Iris pigment epithelial cell (primary cell): ENCODE measurements at regions not wholly inside any gene's neighbourhood (a gene's known extent, or its start where the extent isn't known, plus 50 kb on each side); places are given as distances from the start of the nearest gene placed in this dataset.
A peak's percentile ranks its signal among the peaks of the same experiment; 100 is the strongest.
"Not testable (repeated sequence)": the region's sequence is repeated elsewhere in the genome, so short reads cannot be mapped to it uniquely, and the experiment has no call there.

Source experiments
- DNase-seq: peaks from one replicate; pipeline ENCODE4 v3.0.0-alpha.2; 2011; ENCODE audit warnings: low read depth

GRCh38 chr11:130526846-130527245 lies 78.4 kb downstream of the ADAMTS15 start:
- no peak for DNase-seq

GRCh38 chr11:130527636-130528297 lies 79.3 kb downstream of the ADAMTS15 start:
- peak; percentile 36 for DNase-seq

GRCh38 chr11:130528298-130529261 lies 80.1 kb downstream of the ADAMTS15 start:
- no peak for DNase-seq

- DNase-seq = no peak
Observed at GRCh38 chr11:130529366-130529765, 80.9 kb downstream of the ADAMTS15 start.

- DNase-seq = peak; percentile 55
Observed at GRCh38 chr11:130531061-130531460, 82.6 kb downstream of the ADAMTS15 start.

- no peak for DNase-seq
Observed at GRCh38 chr11:130533113-130533798, 84.8 kb downstream of the ADAMTS15 start.

GRCh38 chr11:130533871-130534270 lies 85.4 kb downstream of the ADAMTS15 start:
- DNase-seq = no peak

- DNase-seq = no peak
Observed at GRCh38 chr11:130534551-130534950, 86.1 kb downstream of the ADAMTS15 start.

GRCh38 chr11:130535520-130535919 lies 87.1 kb downstream of the ADAMTS15 start:
- DNase-seq = no peak

- no peak for DNase-seq
Observed at GRCh38 chr11:130536106-130537040, 87.9 kb downstream of the ADAMTS15 start.

GRCh38 chr11:130539680-130540079 lies 91.2 kb downstream of the ADAMTS15 start:
- not testable (repeated sequence) for DNase-seq

GRCh38 chr11:130544266-130544665 lies 95.8 kb downstream of the ADAMTS15 start:
- no peak for DNase-seq

GRCh38 chr11:130545449-130546072 lies 97.1 kb downstream of the ADAMTS15 start:
- no peak for DNase-seq

GRCh38 chr11:130546438-130546837 lies 98.0 kb downstream of the ADAMTS15 start:
- DNase-seq = no peak

GRCh38 chr11:130546901-130547694 lies 98.7 kb downstream of the ADAMTS15 start:
- DNase-seq = no peak

- DNase-seq = no peak
Observed at GRCh38 chr11:130547761-130548490, 99.5 kb downstream of the ADAMTS15 start.

- no peak for DNase-seq
Observed at GRCh38 chr11:130548491-130548833, 100.0 kb downstream of the ADAMTS15 start.

- DNase-seq = no peak
Observed at GRCh38 chr11:130549393-130549999, 101.1 kb downstream of the ADAMTS15 start.

GRCh38 chr11:130550150-130550549 lies 101.7 kb downstream of the ADAMTS15 start:
- DNase-seq = no peak
